Tibial nerve (tissue), 4 donors: ENCODE measurements at regions not wholly inside any gene's neighbourhood (a gene's known extent, or its start where the extent isn't known, plus 50 kb on each side); places are given as distances from the start of the nearest gene placed in this dataset.

Experiments used
- DNase-seq, 2 donors: peaks; one replicate each; pipeline ENCODE4 v3.0.0-alpha.2; 2019; ENCODE audit warnings: low spot score in 2 of 2
- H3K27ac ChIP-seq, 4 donors: fragments of 200-600 bp; sonication (generic) in 3 of 4; one replicate each; pipeline ENCODE4 v1.5.1; 2017 to 2019; ENCODE audit warnings: mild to moderate bottlenecking in 1 of 4
- H3K27me3 ChIP-seq, 2 donors: fragments of 200-600 bp; sonication (generic) in 1 of 2; one replicate each; pipeline versions ENCODE4 v1.5.1 to v1.6.0; 2017 to 2019
- H3K36me3 ChIP-seq, 3 donors: fragments of 200-600 bp; sonication (generic); one replicate each; pipeline ENCODE4 v1.5.1; 2018 to 2019
- H3K4me1 ChIP-seq, 4 donors: fragments of 200-600 bp; sonication (generic) in 3 of 4; one replicate each; pipeline ENCODE4 v1.5.1; 2017 to 2019
- H3K4me3 ChIP-seq, 4 donors: fragments of 200-600 bp; sonication (generic) in 3 of 4; one replicate each; pipeline ENCODE4 v1.5.1; 2017 to 2019; ENCODE audit warnings: mild to moderate bottlenecking in 1 of 4, moderate library complexity in 1 of 4
- H3K9me3 ChIP-seq, 4 donors: fragments of 200-600 bp; sonication (generic) in 3 of 4; one replicate each; pipeline ENCODE4 v1.5.1; 2017 to 2019
- EP300 ChIP-seq, 2 donors: sonication (generic); formaldehyde crosslinking; IDR thresholded peaks; one replicate each; pipeline ENCODE4 v1.6.1; 2017; ENCODE audit warnings: antibody characterized with exemption in 2 of 2, mild to moderate bottlenecking in 1 of 2
- POLR2A ChIP-seq, 2 donors: fragments of 450-650 bp; IDR thresholded peaks; one replicate each; pipeline ENCODE4 v1.6.1; 2017; ENCODE audit warnings: antibody characterized with exemption in 2 of 2, mild to moderate bottlenecking in 2 of 2, moderate library complexity in 2 of 2
- WGBS, 2 donors: methylation state at CpG; one replicate each; pipeline ENCODE4 v1.1.5; 2018; 5-methylcytosine and 5-hydroxymethylcytosine counted together
- TF ChIP-seq, protein P1 (sequence below), 5 experiments: fragments of 200-600 bp in 3 of 5; fragments of 450-650 bp in 2 of 5; sonication (generic) in 3 of 5; IDR thresholded peaks; one replicate each; pipeline ENCODE4 v1.5.1; 2016 to 2019; ENCODE audit warnings: antibody characterized with exemption in 5 of 5, mild to moderate bottlenecking in 3 of 5, moderate library complexity in 2 of 5

DNA sequence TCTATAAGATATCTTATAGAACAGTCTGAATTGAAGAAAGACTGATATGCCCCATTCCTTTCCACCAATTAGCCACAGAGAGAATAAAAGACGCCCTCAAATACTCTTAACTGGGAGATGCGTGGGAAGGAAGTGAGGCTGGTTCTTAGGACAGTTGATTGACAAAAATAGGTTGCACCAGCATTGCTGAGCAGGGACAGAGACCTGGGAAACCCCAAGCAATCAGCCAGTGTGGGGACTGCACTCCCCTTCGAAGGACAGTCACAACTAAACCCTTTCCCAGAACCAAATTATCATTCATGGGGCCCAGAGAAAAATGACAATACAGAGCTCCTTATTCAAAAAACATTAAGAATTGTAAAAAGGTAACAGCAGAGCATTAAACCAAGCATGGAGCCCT lies 196.9 kb upstream of the GHITM start:
- TF ChIP-seq, protein P1, sequence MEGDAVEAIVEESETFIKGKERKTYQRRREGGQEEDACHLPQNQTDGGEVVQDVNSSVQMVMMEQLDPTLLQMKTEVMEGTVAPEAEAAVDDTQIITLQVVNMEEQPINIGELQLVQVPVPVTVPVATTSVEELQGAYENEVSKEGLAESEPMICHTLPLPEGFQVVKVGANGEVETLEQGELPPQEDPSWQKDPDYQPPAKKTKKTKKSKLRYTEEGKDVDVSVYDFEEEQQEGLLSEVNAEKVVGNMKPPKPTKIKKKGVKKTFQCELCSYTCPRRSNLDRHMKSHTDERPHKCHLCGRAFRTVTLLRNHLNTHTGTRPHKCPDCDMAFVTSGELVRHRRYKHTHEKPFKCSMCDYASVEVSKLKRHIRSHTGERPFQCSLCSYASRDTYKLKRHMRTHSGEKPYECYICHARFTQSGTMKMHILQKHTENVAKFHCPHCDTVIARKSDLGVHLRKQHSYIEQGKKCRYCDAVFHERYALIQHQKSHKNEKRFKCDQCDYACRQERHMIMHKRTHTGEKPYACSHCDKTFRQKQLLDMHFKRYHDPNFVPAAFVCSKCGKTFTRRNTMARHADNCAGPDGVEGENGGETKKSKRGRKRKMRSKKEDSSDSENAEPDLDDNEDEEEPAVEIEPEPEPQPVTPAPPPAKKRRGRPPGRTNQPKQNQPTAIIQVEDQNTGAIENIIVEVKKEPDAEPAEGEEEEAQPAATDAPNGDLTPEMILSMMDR (IDR thresholded peaks at IDR 0.05), result no peak
- no peaks in the 10 kb centered on the region for H3K27me3 ChIP-seq
- H3K27ac ChIP-seq, result no peak overlapping the region
- no peaks in the 10 kb centered on the region for H3K9me3 ChIP-seq
- H3K36me3 ChIP-seq, result no peaks in the 10 kb centered on the region
- WGBS, 2 donors, result 90 to 94% methylated on average over 3 of the region's 3 CpGs
- H3K4me1 ChIP-seq, result no peaks in the 10 kb centered on the region
- no peak for DNase-seq
- H3K4me3 ChIP-seq, result no peak overlapping the region

DNA sequence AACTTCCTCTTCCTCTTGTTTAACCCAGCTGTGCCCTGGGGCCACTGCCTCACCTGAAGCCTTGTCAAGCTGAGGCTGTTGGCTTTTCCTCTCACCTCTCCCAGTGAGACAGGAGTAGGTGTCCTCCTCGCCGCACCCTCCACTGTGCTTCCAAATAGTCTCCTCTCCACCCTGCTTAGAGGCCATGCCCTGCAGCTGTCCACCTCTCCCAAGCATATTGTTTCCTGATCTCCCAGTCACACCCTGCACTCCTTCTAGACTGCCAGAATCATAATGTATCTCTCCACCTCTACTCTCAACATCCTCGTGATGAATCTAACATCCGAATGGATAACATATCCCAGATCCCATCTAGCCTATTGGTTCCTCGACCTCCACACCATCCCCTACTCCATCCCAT lies 196.3 kb upstream of the GHITM start:
- H3K4me1 ChIP-seq, result no peaks in the 10 kb centered on the region
- H3K36me3 ChIP-seq, result no peaks in the 10 kb centered on the region
- TF ChIP-seq POLR2A (IDR thresholded peaks at IDR 0.05), result no peak
- TF ChIP-seq EP300 (IDR thresholded peaks at IDR 0.05), result no peak
- TF ChIP-seq, protein P1 (IDR thresholded peaks at IDR 0.05), result no peak
- no peaks in the 10 kb centered on the region for H3K9me3 ChIP-seq
- DNase-seq, result no peak
- H3K27me3 ChIP-seq, result no peaks in the 10 kb centered on the region
- no peak overlapping the region for H3K27ac ChIP-seq
- 81 to 83% methylated on average over 5 of the region's 5 CpGs for WGBS, 2 donors
- no peak overlapping the region for H3K4me3 ChIP-seq

DNA sequence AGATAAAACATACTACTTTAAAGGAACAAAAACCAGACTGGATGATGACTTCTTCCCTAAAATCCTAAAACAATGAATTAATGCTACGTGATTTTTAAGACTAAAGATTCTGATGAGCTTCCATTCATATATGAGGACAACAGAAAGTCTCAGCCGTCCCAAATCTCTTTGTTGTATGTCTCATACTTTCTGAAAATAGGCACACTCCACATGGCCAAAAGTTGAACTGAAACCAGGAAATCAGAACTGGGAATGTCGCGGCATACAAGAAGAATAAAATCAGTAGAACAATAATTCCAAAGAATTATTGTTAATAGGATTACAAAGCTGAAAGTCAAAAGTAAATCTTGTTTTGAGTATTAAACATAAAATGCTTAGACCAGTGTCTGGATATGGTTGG lies 195.4 kb upstream of the GHITM start:
- TF ChIP-seq POLR2A (IDR thresholded peaks at IDR 0.05) (no peak), EP300 (IDR thresholded peaks at IDR 0.05) (no peak)
- TF ChIP-seq, protein P1 (IDR thresholded peaks at IDR 0.05), result no peak
- Histone ChIP-seq H3K27me3 (no peaks in the 10 kb centered on the region), H3K9me3 (no peaks in the 10 kb centered on the region), H3K4me3 (no peak overlapping the region), H3K36me3 (no peaks in the 10 kb centered on the region), H3K4me1 (no peaks in the 10 kb centered on the region), H3K27ac (no peak overlapping the region)
- DNase-seq, result no peak
- 59 to 80% methylated on average over 4 of the region's 4 CpGs for WGBS, 2 donors

DNA sequence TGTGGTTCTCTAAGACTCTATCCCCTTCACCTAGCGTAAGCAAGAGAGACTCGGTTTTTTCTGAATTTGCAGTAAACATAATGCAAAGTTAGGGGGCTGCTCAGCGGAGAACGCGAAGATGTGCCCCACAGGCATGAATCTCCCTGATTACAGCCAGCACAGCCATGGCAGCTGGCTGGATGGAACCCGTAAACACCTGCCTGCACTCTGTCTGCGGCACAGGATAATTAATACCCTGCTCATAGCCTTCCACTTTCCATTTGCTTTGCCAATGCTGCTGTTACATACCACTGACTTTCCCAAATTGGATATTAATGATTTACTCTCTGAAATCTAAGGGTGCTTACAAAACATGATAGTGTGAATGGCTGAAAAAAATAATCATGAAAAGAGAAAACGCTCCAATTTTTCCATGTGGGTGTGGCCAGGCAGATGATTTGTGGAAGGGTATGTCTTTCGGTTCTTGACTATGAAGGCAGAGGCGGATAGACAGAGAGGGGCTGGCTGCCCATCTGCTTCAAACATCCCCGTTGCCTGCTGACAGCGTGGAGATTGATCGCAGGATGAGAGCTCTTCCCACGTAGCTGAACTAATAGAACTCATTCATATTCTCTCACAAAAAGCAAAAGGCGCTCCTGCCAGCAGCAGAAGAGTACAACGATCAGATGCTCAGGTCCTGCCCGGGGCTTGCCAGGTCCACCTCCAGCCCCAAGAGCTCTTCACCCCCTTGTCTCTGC lies 193.2 kb upstream of the GHITM start:
- Histone ChIP-seq H3K27ac (no peak overlapping the region), H3K36me3 (no peaks in the 10 kb centered on the region), H3K4me3 (no peak overlapping the region), H3K27me3 (no peaks in the 10 kb centered on the region), H3K9me3 (no peaks in the 10 kb centered on the region), H3K4me1 (no peaks in the 10 kb centered on the region)
- DNase-seq, result no peak
- no peak for TF ChIP-seq EP300 (IDR thresholded peaks at IDR 0.05)
- no peak for TF ChIP-seq POLR2A (IDR thresholded peaks at IDR 0.05)
- TF ChIP-seq, protein P1 (IDR thresholded peaks at IDR 0.05), result no peak
- 68 to 79% methylated on average over 17 of the region's 17 CpGs for WGBS, 2 donors

DNA sequence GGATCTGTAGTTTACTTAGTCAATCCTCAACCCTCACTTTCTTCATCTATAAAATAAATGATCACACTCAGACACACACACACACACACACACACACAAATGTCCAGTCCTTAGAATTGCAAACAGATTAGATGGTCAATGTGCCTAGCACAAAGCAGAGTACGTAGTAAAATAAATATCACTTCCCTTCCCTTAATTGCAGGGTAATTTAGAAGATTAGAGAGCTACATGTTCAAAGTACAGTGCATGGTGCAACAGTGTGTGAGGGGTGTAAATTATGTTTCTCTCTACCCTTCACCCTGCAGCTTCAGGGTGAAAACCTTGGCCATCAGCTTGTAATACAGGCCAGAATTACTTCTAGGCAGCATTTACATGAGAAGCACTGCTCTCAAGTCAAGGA lies 187.0 kb upstream of the GHITM start:
- Histone ChIP-seq H3K4me3 (no peak overlapping the region), H3K36me3 (no peaks in the 10 kb centered on the region), H3K27me3 (no peaks in the 10 kb centered on the region), H3K4me1 (no peaks in the 10 kb centered on the region), H3K27ac (no peak overlapping the region), H3K9me3 (no peaks in the 10 kb centered on the region)
- no peak for TF ChIP-seq POLR2A (IDR thresholded peaks at IDR 0.05)
- TF ChIP-seq, protein P1 (IDR thresholded peaks at IDR 0.05), result no peak
- no peak for TF ChIP-seq EP300 (IDR thresholded peaks at IDR 0.05)
- DNase-seq, result no peak
- WGBS, 2 donors, result 69 to 78% methylated on average over 1 of the region's 1 CpG
